Spleen (tissue), 7 donors: ENCODE measurements at regions not wholly inside any gene's neighbourhood (a gene's known extent, or its start where the extent isn't known, plus 50 kb on each side); places are given as distances from the start of the nearest gene placed in this dataset.

ENCODE experiments used
- POLR2AphosphoS5 ChIP-seq, 3 donors: sonication (generic); formaldehyde crosslinking; IDR thresholded peaks; one replicate each; pipeline ENCODE4 v1.5.1; 2017; ENCODE audit warnings: antibody characterized with exemption in 3 of 3
- TF ChIP-seq, protein P1 (sequence below), 11 experiments: fragments of 200-600 bp in 7 of 11; fragments of 450-650 bp in 4 of 11; sonication (generic) in 4 of 11; IDR thresholded peaks in 8 of 11; conservative IDR thresholded peaks in 3 of 11; 1 replicate in 7 of 11; 2 replicates in 4 of 11; pipeline versions ENCODE4 v1.4.0 to v1.8.0; 2016 to 2021; ENCODE audit warnings: antibody characterized with exemption in 11 of 11, inconsistent platforms in 4 of 11, mild to moderate bottlenecking in 1 of 11
- donor health status: DM: no; HTN: no; CAD: no; lungs with moderate emphysema.
- donor health status: DM: no; HTN: no; CAD: no.
- donor health status: DM: no; HTN: no; CAD: no.

DNA sequence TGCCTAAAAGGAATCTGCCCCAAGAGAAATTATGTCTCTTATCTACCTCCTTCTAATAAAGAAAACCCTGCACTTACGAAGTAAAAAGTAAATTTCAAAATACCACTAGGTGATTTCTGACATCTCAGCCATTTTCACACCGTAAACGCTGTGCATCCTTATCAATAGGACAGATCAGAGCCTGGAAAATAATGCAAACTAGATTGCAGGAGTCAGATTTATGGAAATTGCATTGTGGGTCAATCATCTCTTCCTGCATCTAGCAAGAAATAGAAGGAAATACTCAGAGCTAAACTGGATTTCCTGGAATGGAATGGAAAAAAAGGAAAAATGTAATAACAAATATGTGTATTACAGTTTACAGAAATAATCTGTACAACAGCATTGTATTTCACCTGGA, 114.3 kb upstream of the PLPPR4 start:
- TF ChIP-seq, protein P1, sequence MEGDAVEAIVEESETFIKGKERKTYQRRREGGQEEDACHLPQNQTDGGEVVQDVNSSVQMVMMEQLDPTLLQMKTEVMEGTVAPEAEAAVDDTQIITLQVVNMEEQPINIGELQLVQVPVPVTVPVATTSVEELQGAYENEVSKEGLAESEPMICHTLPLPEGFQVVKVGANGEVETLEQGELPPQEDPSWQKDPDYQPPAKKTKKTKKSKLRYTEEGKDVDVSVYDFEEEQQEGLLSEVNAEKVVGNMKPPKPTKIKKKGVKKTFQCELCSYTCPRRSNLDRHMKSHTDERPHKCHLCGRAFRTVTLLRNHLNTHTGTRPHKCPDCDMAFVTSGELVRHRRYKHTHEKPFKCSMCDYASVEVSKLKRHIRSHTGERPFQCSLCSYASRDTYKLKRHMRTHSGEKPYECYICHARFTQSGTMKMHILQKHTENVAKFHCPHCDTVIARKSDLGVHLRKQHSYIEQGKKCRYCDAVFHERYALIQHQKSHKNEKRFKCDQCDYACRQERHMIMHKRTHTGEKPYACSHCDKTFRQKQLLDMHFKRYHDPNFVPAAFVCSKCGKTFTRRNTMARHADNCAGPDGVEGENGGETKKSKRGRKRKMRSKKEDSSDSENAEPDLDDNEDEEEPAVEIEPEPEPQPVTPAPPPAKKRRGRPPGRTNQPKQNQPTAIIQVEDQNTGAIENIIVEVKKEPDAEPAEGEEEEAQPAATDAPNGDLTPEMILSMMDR (IDR thresholded peaks at IDR 0.05 in 8 of 11, conservative IDR thresholded peaks at IDR 0.05 in 3 of 11): no peak
- no peak for TF ChIP-seq POLR2AphosphoS5 (IDR thresholded peaks at IDR 0.05)
